ENCODE measurements at regions not wholly inside any gene's neighbourhood (a gene's known extent, or its start where the extent isn't known, plus 50 kb on each side); places are given as distances from the start of the nearest gene placed in this dataset.
"Not testable (repeated sequence)": the region's sequence is repeated elsewhere in the genome, so short reads cannot be mapped to it uniquely, and the experiment has no call there.

DNA sequence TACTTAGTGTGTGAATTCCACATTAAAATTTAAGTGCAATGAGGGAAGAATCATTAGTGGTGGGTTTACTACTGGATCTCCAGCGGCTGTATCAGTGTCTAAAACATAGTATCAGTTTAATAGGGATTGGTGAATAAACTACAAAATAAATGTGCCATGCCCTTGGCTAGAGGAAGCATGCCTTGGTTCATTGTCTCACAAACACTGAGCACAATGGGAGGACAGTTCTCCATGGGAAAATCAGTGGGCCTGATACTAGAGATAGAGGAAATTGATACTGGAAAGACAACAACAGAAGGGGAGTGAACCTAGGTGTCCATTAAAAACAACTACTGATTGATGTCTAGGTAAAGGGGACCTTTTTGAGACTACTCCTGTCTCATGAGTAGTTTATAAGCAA is 971.6 kb downstream of the SUCLG1 start:
- DNase-seq = no peak

DNA sequence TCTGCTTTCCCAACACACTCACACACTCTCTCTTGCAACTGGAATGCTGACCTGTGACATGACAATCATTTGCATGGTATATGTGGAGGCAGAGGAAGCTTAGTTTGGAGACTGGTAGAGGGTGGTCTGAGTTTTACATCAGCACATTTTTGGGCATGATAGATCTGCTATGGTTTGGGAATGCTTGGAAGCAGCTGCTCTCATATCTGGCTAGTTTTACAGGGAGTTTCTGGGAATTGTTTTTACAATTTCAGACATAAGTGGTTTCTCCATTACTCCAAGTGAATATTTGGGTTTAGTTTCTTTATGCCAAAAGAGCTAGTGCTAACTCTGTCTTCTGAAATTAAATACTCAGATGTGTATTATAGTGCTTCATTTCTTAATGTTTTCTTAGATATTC is 977.6 kb downstream of the SUCLG1 start:
- DNase-seq = no peak

DNA sequence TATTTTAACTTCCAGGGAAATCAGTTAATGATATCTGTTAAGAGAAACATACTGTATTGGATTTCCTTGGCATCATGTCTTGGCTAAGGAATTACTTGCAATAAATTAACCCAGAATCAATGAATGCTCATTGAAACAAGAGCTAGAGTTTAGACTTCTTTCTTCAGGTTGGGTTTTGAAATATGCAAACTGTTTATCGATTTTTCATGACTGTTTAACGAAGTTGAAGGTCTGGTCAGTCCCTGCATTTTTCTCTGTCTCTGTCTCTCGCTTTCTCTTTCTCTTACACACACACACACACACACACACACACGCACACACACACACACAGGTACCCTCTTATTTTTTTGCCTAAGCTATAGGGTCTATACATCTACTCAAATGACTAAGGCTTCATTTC is 981.0 kb downstream of the SUCLG1 start:
- DNase-seq = no peak

DNA sequence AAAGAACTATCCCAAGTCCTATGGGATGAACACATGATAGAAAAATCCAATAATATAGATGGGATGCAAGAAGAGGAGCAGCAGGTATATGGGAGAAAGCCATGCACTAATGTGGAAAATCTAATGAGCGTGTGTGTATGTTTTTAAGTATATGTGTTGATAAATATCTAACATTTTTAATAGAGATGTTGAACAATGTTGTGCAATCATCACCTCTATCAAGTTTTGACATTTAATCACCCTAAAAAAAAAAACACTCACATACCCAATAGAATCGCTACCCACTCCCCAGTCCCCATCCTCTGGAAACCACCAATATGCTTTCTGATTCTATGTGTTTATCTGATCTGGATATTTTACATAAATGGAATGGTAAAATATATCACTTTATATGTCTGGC is 983.7 kb downstream of the SUCLG1 start:
- no peak for DNase-seq

DNA sequence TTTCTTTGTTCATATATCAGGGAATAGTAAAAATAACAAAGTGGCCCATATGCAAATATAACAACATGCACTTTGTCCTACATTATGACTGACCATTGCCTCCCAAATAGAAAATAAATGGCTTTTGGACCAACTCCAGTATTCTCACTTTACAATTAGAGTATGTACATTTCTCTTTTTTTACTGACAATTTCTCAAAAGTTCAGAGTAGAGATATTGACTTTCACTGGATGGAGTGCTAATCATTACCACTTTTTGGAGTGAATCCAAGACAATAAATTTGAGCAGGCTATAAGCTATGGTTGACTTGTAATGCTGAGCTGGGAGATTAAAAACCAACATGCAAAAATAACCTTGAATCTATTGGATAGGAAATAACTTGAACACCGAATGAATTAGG is 987.4 kb downstream of the SUCLG1 start:
- DNase-seq = no peak

DNA sequence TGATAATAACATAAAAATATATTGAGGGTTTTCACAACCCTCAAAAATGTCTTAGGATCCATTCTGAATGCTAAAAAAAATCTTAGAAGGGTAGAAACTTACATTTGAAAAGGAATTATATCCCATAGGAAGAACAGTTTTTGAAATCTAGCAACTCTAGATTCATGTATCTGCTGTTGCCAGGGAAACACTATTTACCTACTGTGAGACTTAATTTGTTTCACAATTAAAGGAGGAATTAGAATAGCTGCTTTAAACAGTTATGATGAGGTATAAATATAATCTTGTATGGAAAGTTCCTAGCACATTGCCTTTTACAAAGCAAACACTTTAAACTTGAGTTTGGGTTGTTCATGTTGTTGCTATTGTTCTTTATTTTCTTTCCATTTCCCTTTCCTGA is 988.2 kb downstream of the SUCLG1 start:
- DNase-seq = no peak

DNA sequence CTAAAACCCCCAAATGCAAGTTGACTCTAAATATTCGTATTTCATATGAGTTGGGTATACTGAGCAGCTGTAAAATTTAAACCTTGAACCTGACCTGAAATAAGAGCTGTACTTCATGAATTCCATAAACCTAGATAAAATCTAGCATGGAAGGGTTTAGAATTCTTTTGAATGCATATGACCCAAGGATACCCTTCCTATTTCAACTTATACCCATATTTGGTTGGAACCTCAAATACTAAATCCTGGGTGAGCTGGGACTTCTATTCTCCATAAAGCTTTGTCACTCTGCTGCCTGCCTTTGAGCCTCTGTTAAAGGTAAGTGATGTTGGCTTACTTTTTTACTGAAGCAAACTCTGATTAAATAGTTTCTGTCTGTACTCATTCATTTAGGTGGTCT is 994.6 kb downstream of the SUCLG1 start:
- DNase-seq = no peak

DNA sequence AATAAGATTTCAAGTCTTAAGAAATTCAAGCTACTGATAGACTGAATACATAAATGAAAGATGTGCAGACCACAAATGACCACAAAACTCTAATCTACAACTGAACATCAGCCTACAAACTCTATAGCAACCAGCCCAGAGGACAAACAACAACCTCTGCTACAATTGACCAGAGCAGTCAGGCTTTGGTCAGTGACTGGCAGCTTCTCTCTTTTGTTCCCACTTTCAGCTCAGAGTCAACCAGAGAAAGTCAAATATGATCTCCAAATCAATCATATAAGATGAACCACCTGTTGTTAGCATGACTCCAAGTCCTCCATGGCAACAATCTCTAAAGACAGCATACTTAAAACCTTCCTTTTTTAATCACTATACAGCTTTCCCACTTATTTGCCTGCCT is 996.2 kb downstream of the SUCLG1 start:
- no peak for DNase-seq

DNA sequence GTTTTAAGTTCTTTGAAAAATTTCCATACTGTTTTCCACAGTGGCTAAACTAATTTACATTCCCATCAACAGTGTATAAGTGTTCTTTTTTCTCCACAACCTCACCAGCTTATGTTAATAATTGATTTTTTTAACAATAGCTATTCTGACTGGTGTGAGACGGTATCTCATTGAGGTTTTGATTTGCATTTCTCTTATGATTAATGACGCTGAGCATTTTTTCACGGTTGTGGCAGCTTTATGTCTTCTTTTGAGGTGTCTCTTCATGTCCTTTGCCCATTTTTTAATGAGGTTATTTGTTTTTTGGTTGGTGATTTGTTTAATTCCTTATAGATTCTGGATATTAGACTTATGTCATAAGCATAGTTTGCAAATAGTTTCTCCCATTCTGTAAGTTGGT is 997.9 kb downstream of the SUCLG1 start:
- DNase-seq = no peak

DNA sequence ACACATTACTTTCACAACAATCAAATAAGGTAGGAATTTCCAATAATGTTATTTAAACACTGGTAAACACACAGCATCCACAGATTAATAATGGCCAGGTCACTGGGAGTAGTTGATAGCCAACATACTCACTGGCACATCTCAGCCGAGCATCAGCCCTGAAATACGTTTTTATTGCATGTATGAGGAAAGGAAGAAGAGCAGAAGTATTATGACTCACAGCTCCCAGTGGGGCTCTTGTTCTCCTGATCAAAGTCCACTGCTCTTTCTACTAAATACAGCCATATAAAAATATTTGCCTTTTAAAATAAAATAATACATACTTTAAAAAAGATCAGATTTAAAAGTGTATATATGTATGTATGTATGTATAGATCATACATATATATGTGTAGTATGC is 999.6 kb downstream of the SUCLG1 start:
- DNase-seq = no peak

DNA sequence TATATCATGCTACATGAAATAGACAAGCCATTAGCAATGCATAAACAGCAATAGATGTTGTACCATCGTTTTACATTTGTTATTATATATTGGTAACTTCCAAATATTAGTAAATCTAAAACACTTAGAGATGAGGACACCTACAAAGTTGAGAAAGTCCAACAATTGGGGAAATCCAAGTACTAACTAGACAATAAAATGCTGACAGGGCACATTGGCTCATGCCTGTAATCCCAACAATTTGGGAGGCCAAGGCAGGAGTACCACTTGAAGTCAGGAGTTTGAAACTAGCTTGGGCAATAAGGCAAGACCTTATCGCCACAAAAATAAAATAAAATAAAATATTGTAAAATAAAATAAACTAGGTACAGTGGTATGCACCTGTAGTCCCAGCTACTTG is 1023.1 kb downstream of the SUCLG1 start:
- no peak for DNase-seq

DNA sequence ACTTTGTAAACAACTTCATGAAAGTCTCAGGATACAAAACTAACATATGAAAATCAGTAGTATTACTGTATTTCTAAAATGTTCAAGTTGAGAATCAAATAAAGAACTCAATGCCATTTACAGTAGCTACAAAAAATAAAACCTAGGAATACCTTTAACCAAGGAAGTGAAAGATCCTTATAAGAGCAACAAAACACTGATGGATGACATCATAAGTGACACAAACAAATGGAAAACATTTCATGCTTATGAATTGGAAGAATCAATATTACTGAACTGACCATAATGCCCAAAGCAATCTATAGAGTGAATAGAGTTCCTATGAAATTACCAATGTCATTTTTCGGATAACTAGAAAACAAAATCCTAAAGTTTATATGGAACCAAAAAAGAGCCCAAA is 1038.1 kb downstream of the SUCLG1 start:
- no peak for DNase-seq

DNA sequence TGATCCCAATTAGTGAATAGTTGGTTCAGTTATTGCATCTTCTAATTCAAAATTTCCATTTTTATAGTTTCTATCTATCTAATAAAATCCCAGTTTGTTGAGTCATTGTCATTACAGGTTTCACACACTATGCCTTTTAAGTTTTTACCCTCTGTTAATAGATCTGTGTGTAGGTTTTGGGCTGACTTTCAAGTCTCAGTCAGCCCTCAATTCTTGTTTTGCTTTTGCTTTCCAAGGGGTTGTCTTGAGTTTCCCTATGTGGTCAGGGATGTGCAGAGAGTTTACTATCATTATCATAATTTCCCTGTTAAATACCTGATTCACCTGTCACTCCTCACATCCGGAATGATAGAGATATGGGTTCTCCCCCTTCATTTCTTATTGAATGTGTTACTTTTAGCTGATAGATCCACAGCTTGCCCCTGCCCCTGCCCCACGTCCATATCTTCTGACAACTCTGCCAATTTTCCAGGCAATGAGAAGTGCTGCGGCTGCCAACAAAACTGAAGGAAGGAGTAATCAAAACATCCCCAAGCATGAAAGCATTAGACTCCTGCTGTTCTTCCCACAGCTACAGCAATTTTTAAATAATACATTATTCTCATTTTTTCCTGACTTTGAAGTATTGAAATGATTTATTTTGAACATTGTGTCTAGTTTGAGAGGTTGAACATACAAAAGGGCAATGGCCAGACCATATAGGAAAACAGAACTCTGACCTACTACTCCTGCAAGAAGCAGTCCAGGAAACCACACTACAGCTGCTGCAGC is 1064.8 kb downstream of the SUCLG1 start:
- DNase-seq = no peak

DNA sequence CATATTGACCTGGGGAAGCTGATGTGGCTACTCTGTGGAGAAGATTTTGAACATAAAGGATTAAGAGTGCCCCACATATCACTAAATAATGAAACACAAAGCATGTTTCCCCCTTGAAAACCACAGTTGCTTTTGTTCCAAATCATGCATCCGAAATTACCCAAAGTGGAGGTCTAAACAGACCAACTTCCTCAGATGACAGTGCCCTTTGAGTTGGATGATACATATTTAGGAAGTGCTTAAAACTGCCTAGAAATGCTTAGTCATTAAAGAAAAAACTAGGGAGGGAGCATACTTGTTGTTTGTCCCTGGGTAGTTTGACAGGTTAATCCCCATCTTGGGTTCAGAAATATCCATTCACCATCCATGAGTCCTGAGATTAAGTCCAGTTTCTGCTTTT is 1070.3 kb downstream of the SUCLG1 start:
- no peak for DNase-seq

DNA sequence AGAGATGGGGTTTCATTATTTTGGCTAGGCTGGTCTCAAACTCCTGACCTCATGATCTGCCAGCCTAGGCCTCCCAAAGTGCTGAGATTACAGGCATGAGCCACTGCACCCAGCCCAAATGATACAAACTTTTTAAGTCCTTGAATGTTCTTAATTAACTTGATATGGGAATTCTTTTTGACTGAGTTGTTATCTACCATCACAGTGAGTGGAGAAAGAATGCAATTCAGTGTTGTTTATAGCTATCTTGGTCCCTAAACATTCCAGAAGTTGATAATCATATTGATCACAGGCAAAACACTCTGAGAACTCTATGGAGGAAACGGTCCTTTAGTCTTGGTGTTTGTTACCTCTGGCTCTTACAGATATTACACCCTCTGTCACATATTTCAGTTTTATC is 1072.5 kb downstream of the SUCLG1 start:
- no peak for DNase-seq

DNA sequence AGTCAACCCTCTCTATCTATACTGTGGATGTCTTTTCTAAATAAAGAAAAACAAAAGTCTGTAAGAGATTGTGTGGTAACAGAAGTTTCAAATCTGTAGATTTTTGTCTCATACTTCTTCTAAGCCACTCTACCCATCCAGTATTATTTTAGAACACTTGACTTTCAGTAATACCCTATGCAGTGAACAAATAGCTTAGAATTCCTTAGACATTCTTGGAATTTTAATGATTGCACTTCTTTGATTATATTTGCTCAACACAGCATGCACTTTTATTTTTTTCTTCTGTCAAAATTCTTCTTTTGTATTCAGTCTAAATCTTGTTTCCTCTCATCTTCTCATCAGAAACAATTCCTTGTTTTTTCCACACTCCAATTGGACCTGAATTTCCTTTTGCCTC is 1080.2 kb downstream of the SUCLG1 start:
- no peak for DNase-seq

DNA sequence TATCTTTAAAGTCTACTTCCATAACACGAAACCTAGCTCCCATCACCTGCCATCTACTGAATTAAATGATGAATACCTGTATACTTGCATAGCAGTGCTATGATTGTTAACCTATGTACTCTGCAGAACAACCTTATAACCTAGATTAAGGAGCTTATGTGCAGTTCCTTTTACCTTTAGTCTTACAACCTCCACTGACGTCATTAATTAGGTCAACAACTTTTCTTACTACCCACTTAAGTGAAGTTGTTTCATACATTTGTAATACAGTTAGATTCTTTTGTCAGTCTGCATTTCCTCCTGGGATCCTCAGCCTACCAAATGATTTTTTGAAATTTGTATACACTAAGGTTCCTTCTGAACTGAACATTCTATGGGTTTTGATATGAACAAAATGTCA is 1082.3 kb downstream of the SUCLG1 start:
- no peak for DNase-seq

DNA sequence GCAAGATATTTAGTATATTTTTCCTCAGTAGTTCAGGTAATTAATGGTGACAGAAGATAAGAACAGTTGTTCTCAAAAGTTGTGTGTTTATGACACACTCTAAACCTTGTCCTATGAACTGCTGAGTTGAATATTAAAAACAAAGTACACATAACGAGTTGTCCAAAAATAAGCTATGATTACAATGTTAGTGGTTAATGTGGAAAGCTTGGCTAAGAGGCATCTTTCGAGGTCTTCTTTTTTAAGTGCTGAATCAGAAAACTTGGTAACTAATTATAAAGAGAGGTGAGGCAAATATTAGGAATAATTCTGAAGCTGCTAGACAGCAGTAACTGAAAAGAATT is 1088.7 kb downstream of the SUCLG1 start:
- DNase-seq = no peak

DNA sequence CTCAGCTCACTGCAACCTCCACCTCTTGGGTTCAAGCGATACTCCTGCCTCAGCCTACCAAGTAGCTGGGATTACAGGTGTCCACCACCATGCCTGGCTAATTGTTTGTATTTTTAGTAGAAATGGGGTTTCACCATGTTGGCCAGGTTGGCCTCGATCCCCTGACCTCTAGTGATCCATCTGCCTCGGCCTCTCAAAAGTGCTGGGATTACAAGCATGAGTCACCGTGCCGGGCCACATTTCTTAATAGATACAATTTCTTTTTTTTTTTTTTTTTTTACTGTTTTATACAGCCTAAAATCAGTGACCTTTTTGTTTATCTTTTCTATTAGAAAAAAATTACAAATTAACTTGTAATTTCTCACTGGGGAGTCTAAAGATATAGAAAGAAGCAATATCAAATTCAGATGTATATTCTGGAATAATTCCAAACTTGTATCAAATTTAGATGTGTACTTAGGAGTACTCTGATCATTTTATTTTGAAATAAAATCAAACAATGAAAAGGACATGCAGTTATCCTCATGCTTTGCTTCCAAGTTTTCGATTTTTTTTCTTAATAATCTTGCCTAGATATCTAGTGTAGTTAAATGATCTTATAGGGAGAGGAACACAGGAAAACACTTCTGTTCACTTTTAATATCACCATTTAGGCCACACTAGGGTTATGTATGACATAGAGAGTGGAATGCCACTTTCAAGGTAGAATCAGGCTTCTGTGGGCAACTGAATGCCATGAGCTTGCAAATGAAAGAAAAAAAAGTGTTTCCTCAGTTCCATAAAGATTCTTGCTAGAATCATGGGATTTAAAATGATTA is 1089.3 kb downstream of the SUCLG1 start:
- no peak for DNase-seq

DNA sequence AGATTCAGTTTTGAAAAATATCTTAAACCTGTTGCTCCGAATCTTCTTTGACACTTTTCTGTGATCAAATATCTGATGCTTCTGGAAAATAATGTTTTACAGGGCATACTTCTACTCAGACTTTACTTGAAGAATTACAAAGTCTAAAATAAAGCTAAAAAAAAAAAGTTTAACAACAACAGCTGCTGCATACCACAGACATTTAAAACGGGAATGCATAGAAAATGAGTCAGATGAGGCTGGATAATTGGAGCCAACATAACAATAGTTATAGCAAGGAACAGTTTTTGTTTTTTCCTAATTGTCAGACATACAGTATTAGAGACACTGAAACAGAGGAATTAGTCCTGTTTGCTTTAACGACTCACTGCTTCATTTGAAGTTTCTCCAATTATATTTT is 1090.2 kb downstream of the SUCLG1 start:
- DNase-seq = no peak

DNA sequence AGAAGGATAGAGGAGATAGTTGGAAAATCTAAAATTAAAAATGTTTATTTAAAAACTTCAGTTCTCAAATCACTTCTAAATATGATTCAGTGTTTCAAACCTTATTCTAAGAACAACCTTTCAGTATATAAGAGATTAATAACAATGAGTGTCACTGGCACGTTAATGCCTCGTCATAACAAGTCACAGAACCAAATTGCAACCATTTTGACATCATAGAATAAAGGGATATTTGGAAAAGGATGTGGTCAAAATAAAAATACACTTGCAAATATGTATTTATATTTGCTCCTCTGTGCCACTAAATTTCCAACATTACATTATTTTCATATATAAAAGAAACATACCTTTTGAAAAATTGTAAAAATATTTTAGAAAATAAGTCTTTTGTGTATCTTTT is 1090.6 kb downstream of the SUCLG1 start:
- no peak for DNase-seq

DNA sequence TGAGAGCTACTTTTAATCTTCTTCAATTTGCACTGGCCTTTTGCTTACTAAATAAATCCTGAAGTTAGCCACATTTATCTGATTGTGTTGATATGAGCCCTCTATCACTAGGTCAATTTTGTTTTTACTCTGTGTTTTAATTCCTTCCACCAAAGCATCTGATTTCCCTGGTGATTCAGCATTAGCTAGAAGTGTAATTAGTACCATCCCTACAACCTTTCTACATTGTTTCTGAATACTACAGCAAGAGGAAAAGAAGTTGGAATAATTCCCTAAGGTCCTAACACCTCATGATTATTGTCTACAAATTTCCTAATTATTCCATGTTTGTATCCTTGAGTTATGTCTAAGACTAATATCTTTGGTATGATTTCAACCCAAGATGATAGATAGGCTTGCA is 1093.6 kb downstream of the SUCLG1 start:
- DNase-seq = no peak

DNA sequence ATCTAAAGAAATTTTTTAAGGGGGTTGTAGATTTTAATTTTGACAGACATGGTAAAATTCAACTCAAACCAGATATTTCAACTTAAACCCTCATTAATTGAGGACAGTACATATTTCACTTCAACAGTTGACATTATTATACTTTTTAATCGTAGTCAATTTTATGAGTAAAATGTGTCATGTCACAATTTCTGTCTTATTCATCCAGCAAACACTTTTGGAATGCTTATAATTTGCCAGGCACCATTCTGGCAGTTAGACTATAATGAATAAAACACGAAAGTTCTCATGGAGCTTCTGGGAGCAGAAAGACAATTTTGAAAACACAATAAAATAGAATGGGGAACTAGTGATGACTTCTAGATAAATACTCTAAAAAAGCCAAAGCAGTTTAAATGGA is 1094.8 kb downstream of the SUCLG1 start:
- DNase-seq = no peak

DNA sequence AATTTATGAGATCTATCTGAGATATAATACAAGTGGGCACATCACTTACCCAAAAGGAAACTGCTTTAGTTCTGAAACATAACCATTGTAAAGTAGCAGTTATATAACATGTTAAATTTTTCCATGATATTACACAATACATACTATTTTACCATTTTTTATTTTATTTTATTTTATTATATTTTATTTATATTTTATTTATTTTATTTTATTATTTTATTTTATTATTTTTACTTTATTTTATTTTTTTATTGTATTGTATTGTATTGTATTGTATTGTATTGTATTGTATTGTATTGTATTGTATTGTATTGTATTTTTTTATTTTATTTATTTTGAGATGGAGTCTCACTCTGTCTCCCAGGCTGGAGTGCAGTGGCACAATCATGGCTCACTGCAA is 1095.9 kb downstream of the SUCLG1 start:
- DNase-seq = not testable (repeated sequence)

DNA sequence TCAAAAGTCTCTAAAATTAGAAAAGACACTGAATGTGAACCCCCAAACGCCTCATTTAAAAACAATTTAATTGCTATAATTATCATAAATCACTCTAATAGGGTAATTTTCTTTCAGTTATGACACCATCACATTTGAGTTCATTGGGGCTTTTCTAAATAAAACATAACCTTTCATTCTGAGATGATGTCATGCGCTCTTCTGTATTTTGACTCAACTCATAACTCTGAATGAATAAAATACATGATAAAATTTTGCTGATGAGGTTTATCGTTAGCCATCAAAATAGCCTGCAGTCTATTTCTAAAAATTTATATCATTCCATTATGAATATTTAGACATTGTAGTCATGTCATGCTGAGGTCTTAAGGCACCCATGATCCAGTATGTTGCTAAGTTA is 1099.7 kb downstream of the SUCLG1 start:
- DNase-seq = no peak

Measured in NCI-H187 (cell line).